Caco-2 (cell line): ENCODE measurements at regions not wholly inside any gene's neighbourhood (a gene's known extent, or its start where the extent isn't known, plus 50 kb on each side); places are given as distances from the start of the nearest gene placed in this dataset.

ENCODE experiments used
- BruUV-seq: library from RNA; stranded (reverse); fragments of 400-500 nt; replicated peaks from 2 replicates; lab custom pipeline; 2021; lab: Mats Ljungman, UMichigan
- CTCF ChIA-PET: fragments of 300-600 bp; sonication (Branson Sonifier 250); formaldehyde crosslinking; loops from one replicate; lab custom pipeline; 2022; ENCODE audit warnings: antibody characterized with exemption; lab: Charles Lee
- POLR2A ChIA-PET: fragments of 300-600 bp; sonication (Branson Sonifier 250); formaldehyde crosslinking; loops from one replicate; lab custom pipeline; 2022; ENCODE audit warnings: antibody characterized with exemption; lab: Charles Lee
- DNase-seq, 2 experiments: peaks; one replicate each; pipeline versions ENCODE4 v3.0.0 to v3.0.0-alpha.2; 2020 to 2022
- H3K27me3 ChIP-seq: replicated peaks from 2 replicates; pipeline ENCODE4 v1.6.0; 2011; ENCODE audit warnings: low read length; ENCODE audit not compliant: control insufficient read depth, insufficient read depth
- H3K36me3 ChIP-seq: 2 replicates; pipeline ENCODE4 v1.5.1; 2011; ENCODE audit warnings: low read length; ENCODE audit not compliant: control insufficient read depth, insufficient read depth
- H3K4me1 ChIP-seq: fragments of 250-450 bp; sonication (Bioruptor Pico); 2 replicates; pipeline ENCODE4 v1.5.1; 2020; ENCODE audit warnings: mild to moderate bottlenecking
- H3K4me3 ChIP-seq: 2 replicates; pipeline ENCODE4 v1.5.1; 2011; ENCODE audit warnings: low read depth, mild to moderate bottlenecking, control low read depth, low read length
- H3K9me3 ChIP-seq: fragments of 250-450 bp; sonication (Bioruptor Pico); 2 replicates; pipeline ENCODE4 v1.5.1; 2020; ENCODE audit warnings: mild to moderate bottlenecking, moderate library complexity
- H3K27ac Mint-ChIP-seq: one replicate; pipeline ENCODE4 v1.8.0; 2022; ENCODE audit warnings: mixed read lengths; ENCODE audit not compliant: unreplicated experiment
- H3K27me3 Mint-ChIP-seq: one replicate; pipeline ENCODE4 v1.8.0; 2022; ENCODE audit warnings: mixed read lengths; ENCODE audit not compliant: insufficient read depth, unreplicated experiment
- H3K36me3 Mint-ChIP-seq: one replicate; pipeline ENCODE4 v1.8.0; 2022; ENCODE audit warnings: mild to moderate bottlenecking, mixed read lengths; ENCODE audit not compliant: insufficient read depth, unreplicated experiment
- H3K4me1 Mint-ChIP-seq: one replicate; pipeline ENCODE4 v1.8.0; 2022; ENCODE audit warnings: low read depth, mixed read lengths; ENCODE audit not compliant: unreplicated experiment
- H3K4me3 Mint-ChIP-seq: one replicate; pipeline ENCODE4 v1.8.0; 2022; ENCODE audit warnings: mild to moderate bottlenecking, moderate library complexity, mixed read lengths; ENCODE audit not compliant: unreplicated experiment
- H3K9me3 Mint-ChIP-seq: one replicate; pipeline ENCODE4 v1.8.0; 2022; ENCODE audit warnings: mixed read lengths; ENCODE audit not compliant: unreplicated experiment
- CTCF ChIP-seq, 2 experiments: fragments of 200-600 bp in 1 of 2; IDR thresholded peaks; 1 replicate in 1 of 2; 2 replicates in 1 of 2; pipeline versions ENCODE4 v1.5.1 to v1.8.0; 2011 to 2022; ENCODE audit warnings: antibody characterized with exemption in 1 of 2, control low read depth in 1 of 2, inconsistent platforms in 1 of 2, low read depth in 1 of 2, low read length in 1 of 2, mild to moderate bottlenecking in 1 of 2, moderate library complexity in 1 of 2; ENCODE audit not compliant: insufficient read depth in 1 of 2, severe bottlenecking in 1 of 2, unreplicated experiment in 1 of 2
- intact Hi-C: fragments of 100-400 bp; cut with micrococcal nuclease; formaldehyde crosslinking; loops from one replicate; pipeline ENCODE4 v1.10.0; 2022; ENCODE audit not compliant: unreplicated experiment

- no peaks in the 10 kb centered on the region for H3K9me3 ChIP-seq
- no peaks in the 10 kb centered on the region for H3K9me3 Mint-ChIP-seq
- H3K4me1 ChIP-seq = peaks cover 23% of the 10 kb centered on the region
- ChIA-PET POLR2A (no interaction called here), CTCF (no interaction called here)
- no peak for DNase-seq
- H3K4me3 Mint-ChIP-seq = no peak overlapping the region
- H3K27me3 Mint-ChIP-seq = no peaks in the 10 kb centered on the region
- no peaks in the 10 kb centered on the region; the same call in 1 of the 2 replicates for H3K36me3 ChIP-seq
- no peaks in the 10 kb centered on the region for H3K27me3 ChIP-seq
- no peak overlapping the region for H3K4me3 ChIP-seq
- H3K36me3 Mint-ChIP-seq = peaks cover 10% of the 10 kb centered on the region
- intact Hi-C loops = loop anchor here (5.0 kb wide), 2 partner anchors 36 to 256 kb away; no protein-coding TSS in a partner anchor
- H3K27ac Mint-ChIP-seq = no peak overlapping the region
- no TSS peak for BruUV-seq
- no peak for TF ChIP-seq CTCF (IDR thresholded peaks at IDR 0.05; ENCODE audit: insufficient read depth in 1 of 2, low read depth in 1 of 2, low read length in 1 of 2, severe bottlenecking in 1 of 2, unreplicated experiment in 1 of 2)
- peaks cover 30% of the 10 kb centered on the region for H3K4me1 Mint-ChIP-seq
Observed at GRCh38 chr2:200738590-200738989, 73.1 kb upstream of the BZW1 start.

- peak overlapping the region; percentile 64 for H3K4me3 Mint-ChIP-seq
- no peaks in the 10 kb centered on the region; the same call in 1 of the 2 replicates for H3K36me3 ChIP-seq
- H3K9me3 Mint-ChIP-seq = no peaks in the 10 kb centered on the region
- H3K4me3 ChIP-seq = no peak overlapping the region
- H3K4me1 ChIP-seq = peaks cover 30% of the 10 kb centered on the region
- CTCF ChIA-PET = interaction anchor here (0.6 to 1.8 kb wide), 6 partner anchors 16 to 162 kb away, joined by 3 to 6 read pairs (median 4); no protein-coding TSS in a partner anchor
- TF ChIP-seq CTCF (IDR thresholded peaks at IDR 0.05; ENCODE audit: insufficient read depth in 1 of 2, low read depth in 1 of 2, low read length in 1 of 2, severe bottlenecking in 1 of 2, unreplicated experiment in 1 of 2) = no peak
- H3K36me3 Mint-ChIP-seq = peaks cover 10% of the 10 kb centered on the region
- peaks cover 32% of the 10 kb centered on the region for H3K4me1 Mint-ChIP-seq
- H3K27me3 ChIP-seq = no peaks in the 10 kb centered on the region
- H3K27ac Mint-ChIP-seq = peak overlapping the region; percentile 98
- no TSS peak for BruUV-seq
- H3K27me3 Mint-ChIP-seq = no peaks in the 10 kb centered on the region
- intact Hi-C loops = loop anchor here (1.0 kb wide), 1 partner anchor 70 kb away; the partner anchor contains the start of gene BZW1
- POLR2A ChIA-PET = interaction anchor here (0.9 kb wide), 1 partner anchor 124 kb away, joined by 6 read pairs; the partner anchor contains the start of gene CLK1
- DNase-seq = no peak
- H3K9me3 ChIP-seq = no peaks in the 10 kb centered on the region
Observed at GRCh38 chr2:200740907-200741306, 70.8 kb upstream of the BZW1 start.

GRCh38 chr2:200741468-200742202 is 70.1 kb upstream of the BZW1 start:
- H3K36me3 Mint-ChIP-seq = peaks cover 10% of the 10 kb centered on the region
- peak overlapping the region; percentile 98 for H3K27ac Mint-ChIP-seq
- Histone ChIP-seq H3K4me1 (peaks cover 37% of the 10 kb centered on the region), H3K27me3 (no peaks in the 10 kb centered on the region), H3K9me3 (no peaks in the 10 kb centered on the region), H3K4me3 (no peak overlapping the region), H3K36me3 (no peaks in the 10 kb centered on the region; the same call in 1 of the 2 replicates)
- H3K27me3 Mint-ChIP-seq = no peaks in the 10 kb centered on the region
- peak overlapping the region; percentile 64 for H3K4me3 Mint-ChIP-seq
- intact Hi-C loops = loop anchor here (1.0 kb wide), 2 partner anchors 15 to 70 kb away; partner anchors contain the start of gene BZW1
- peaks cover 37% of the 10 kb centered on the region for H3K4me1 Mint-ChIP-seq
- H3K9me3 Mint-ChIP-seq = no peaks in the 10 kb centered on the region
- no TSS peak for BruUV-seq
- CTCF ChIA-PET = interaction anchor here (0.6 to 1.8 kb wide), 7 partner anchors 15 to 163 kb away, joined by 3 to 6 read pairs (median 3); no protein-coding TSS in a partner anchor
- POLR2A ChIA-PET = interaction anchor here (0.6 to 0.9 kb wide), 4 partner anchors 15 to 258 kb away, joined by 3 to 6 read pairs (median 4); partner anchors contain the start of gene CLK1
- DNase-seq = peak; percentile 81 to 90
- no peak for TF ChIP-seq CTCF (IDR thresholded peaks at IDR 0.05; ENCODE audit: insufficient read depth in 1 of 2, low read depth in 1 of 2, low read length in 1 of 2, severe bottlenecking in 1 of 2, unreplicated experiment in 1 of 2)
